ENCODE measurements at regions not wholly inside any gene's neighbourhood (a gene's known extent, or its start where the extent isn't known, plus 50 kb on each side); places are given as distances from the start of the nearest gene placed in this dataset.

DNA sequence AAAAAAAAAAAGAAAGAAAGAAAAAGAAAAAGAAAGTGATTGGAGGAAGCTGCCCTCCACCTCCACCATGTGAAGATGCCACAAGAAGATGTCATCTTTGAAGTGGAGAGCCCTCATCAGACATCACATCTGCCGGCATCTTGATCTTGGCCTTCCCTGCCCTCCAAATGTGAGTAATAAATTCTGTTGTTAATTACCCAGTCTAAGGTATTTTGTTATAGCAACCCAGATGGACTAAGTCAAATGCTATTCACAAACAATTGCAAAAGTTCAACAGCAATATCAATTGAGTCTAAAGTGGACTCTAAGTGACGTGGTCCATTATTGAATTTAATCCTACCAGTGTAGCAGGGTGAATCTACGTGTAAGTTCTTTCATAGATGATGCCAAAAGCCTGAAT, 55.9 kb upstream of the NUP160 start:
- TF ChIP-seq POLR2AphosphoS5 (IDR thresholded peaks at IDR 0.05; ENCODE audit: low read depth, low read length): no peak
- TF ChIP-seq, protein P1, sequence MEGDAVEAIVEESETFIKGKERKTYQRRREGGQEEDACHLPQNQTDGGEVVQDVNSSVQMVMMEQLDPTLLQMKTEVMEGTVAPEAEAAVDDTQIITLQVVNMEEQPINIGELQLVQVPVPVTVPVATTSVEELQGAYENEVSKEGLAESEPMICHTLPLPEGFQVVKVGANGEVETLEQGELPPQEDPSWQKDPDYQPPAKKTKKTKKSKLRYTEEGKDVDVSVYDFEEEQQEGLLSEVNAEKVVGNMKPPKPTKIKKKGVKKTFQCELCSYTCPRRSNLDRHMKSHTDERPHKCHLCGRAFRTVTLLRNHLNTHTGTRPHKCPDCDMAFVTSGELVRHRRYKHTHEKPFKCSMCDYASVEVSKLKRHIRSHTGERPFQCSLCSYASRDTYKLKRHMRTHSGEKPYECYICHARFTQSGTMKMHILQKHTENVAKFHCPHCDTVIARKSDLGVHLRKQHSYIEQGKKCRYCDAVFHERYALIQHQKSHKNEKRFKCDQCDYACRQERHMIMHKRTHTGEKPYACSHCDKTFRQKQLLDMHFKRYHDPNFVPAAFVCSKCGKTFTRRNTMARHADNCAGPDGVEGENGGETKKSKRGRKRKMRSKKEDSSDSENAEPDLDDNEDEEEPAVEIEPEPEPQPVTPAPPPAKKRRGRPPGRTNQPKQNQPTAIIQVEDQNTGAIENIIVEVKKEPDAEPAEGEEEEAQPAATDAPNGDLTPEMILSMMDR (IDR thresholded peaks at IDR 0.05): no peak
- TF ChIP-seq, protein P2, sequence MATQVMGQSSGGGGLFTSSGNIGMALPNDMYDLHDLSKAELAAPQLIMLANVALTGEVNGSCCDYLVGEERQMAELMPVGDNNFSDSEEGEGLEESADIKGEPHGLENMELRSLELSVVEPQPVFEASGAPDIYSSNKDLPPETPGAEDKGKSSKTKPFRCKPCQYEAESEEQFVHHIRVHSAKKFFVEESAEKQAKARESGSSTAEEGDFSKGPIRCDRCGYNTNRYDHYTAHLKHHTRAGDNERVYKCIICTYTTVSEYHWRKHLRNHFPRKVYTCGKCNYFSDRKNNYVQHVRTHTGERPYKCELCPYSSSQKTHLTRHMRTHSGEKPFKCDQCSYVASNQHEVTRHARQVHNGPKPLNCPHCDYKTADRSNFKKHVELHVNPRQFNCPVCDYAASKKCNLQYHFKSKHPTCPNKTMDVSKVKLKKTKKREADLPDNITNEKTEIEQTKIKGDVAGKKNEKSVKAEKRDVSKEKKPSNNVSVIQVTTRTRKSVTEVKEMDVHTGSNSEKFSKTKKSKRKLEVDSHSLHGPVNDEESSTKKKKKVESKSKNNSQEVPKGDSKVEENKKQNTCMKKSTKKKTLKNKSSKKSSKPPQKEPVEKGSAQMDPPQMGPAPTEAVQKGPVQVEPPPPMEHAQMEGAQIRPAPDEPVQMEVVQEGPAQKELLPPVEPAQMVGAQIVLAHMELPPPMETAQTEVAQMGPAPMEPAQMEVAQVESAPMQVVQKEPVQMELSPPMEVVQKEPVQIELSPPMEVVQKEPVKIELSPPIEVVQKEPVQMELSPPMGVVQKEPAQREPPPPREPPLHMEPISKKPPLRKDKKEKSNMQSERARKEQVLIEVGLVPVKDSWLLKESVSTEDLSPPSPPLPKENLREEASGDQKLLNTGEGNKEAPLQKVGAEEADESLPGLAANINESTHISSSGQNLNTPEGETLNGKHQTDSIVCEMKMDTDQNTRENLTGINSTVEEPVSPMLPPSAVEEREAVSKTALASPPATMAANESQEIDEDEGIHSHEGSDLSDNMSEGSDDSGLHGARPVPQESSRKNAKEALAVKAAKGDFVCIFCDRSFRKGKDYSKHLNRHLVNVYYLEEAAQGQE (IDR thresholded peaks at IDR 0.05; ENCODE audit: insufficient read depth in 1 of 2, low read depth in 2 of 2, low read length in 1 of 2): no peak
